ENCODE measurements at regions not wholly inside any gene's neighbourhood (a gene's known extent, or its start where the extent isn't known, plus 50 kb on each side); places are given as distances from the start of the nearest gene placed in this dataset.

GRCh38 chr10:123536176-123536845 is 129.8 kb upstream of the GPR26 start:
- no peak for DNase-seq

GRCh38 chr10:123537188-123537961 is 128.8 kb upstream of the GPR26 start:
- DNase-seq, result no peak

- DNase-seq, result no peak
Observed at GRCh38 chr10:123538401-123539320, 127.5 kb upstream of the GPR26 start.

GRCh38 chr10:123544986-123545385 is 121.2 kb upstream of the GPR26 start:
- no peak for DNase-seq

- no peak for DNase-seq
Observed at GRCh38 chr10:123548770-123549169, 117.4 kb upstream of the GPR26 start.

- DNase-seq, result no peak
Observed at GRCh38 chr10:123549761-123550454, 116.2 kb upstream of the GPR26 start.

GRCh38 chr10:123550675-123551096 is 115.5 kb upstream of the GPR26 start:
- DNase-seq, result no peak

GRCh38 chr10:123551259-123551658 is 114.9 kb upstream of the GPR26 start:
- no peak for DNase-seq

- no peak for DNase-seq
Observed at GRCh38 chr10:123552760-123553554, 113.2 kb upstream of the GPR26 start.

GRCh38 chr10:123553810-123554430 is 112.2 kb upstream of the GPR26 start:
- no peak for DNase-seq

- no peak for DNase-seq
Observed at GRCh38 chr10:123554656-123555055, 111.5 kb upstream of the GPR26 start.

GRCh38 chr10:123555616-123556015 is 110.5 kb upstream of the GPR26 start:
- DNase-seq, result no peak

- no peak for DNase-seq
Observed at GRCh38 chr10:123556049-123556448, 110.1 kb upstream of the GPR26 start.

- DNase-seq, result no peak
Observed at GRCh38 chr10:123556736-123557135, 109.4 kb upstream of the GPR26 start.

GRCh38 chr10:123557366-123558108 is 108.6 kb upstream of the GPR26 start:
- DNase-seq, result no peak

- no peak for DNase-seq
Observed at GRCh38 chr10:123558651-123559050, 107.5 kb upstream of the GPR26 start.

- peak; percentile 30 for DNase-seq
Observed at GRCh38 chr10:123559066-123559822, 106.9 kb upstream of the GPR26 start.

- DNase-seq, result no peak
Observed at GRCh38 chr10:123559823-123560092, 106.4 kb upstream of the GPR26 start.

GRCh38 chr10:123560301-123561140 is 105.6 kb upstream of the GPR26 start:
- no peak for DNase-seq

Measured in kidney glomerular epithelial cell (primary cell).